GM19395 (cell line): ENCODE measurements at regions not wholly inside any gene's neighbourhood (a gene's known extent, or its start where the extent isn't known, plus 50 kb on each side); places are given as distances from the start of the nearest gene placed in this dataset.
"Not testable (repeated sequence)": the region's sequence is repeated elsewhere in the genome, so short reads cannot be mapped to it uniquely, and the experiment has no call there.

Experiments
- ATAC-seq: cut with Tn5 transposase; IDR thresholded peaks from one replicate; pipeline ENCODE4 v1.9.1; 2021; ENCODE audit warnings: mild to moderate bottlenecking, moderate library complexity; ENCODE audit not compliant: unreplicated experiment

DNA sequence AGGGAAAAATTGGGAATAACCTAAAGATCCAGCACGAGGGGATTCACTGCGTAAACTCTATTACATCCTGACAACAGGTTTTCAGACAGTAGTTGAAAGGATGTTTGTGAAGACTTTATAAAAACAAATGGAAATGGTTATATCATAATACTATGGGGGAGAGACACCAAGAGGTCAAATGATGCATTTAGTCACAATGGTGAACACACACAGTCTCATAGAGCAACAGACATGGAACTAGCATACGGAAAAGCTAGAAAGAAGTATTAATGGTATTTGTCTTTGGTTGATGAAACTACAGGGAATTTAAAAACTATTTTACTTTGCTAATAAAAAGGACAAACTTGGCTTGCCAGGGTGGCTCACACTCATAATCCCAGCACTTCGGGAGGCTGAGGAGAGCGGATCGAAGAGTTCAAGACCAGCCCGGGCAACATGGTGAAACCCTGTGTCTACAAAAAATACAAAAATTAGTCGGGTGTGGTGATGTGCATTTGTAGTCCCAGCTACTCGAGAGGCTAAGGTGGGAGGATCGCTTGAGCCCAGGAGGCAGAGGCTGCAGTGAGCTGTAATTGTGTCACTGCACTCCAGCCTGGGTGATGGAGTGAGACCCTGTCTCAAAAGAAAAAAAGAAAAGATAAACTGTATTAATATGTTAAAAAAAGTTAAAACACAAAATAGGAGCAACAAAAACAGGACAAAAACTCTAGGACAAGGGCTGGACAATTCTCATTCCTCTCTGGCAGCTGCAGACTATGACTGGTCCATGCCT, 94.8 kb downstream of the MYCN start:
- no peak for ATAC-seq

DNA sequence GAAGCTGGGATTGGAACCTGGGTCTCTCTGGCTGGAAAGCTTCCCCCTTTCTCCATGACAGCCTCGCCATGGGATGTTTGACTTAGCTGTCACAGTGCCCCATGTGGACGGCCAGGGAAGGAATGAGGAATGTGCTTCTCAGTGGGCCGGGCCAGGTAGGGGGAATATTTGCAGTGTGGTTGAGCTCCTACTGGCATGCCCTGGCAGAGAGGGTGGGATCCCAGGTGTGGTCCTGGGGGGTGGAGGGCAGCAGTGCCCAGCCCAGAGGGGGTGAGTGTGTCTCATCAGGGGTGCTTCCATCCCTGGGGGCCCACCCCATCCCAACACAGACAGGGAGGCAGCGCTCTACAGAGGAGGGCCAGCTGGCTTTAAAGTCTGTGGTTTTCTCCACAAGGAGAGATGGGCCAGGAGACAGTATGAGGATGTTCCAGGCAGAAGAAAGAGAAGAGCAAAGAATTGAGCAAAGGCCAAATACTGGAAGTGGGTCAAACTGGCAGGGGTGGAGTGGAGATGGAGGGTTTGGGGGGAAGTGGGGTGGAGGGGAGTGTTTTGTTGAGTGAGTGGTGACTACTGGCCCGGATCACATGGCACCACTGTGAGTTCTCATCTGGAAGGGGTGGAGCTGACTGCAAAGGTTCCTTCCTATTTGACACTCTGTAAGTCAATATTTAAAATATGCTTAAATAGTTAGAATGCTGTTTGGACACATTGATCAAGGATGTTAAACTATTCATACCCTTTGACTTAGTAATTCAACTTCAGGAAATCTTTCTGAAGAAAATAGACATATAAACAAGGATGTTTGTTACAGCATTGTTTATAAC, 94.0 kb downstream of the MYCN start:
- no peak for ATAC-seq

DNA sequence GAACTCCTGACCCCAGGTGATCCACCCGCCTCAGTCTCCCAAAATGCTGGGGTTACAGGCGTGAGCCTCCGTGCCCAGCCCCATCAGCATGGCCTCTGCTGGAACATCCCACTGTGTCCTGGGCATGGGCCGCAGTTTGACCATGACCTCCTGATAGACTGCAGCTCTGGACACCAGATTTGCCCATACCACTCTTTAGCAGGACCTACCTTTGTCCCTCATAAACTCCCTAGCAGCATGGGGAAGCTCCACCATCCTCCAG, 92.6 kb downstream of the MYCN start:
- no peak for ATAC-seq

DNA sequence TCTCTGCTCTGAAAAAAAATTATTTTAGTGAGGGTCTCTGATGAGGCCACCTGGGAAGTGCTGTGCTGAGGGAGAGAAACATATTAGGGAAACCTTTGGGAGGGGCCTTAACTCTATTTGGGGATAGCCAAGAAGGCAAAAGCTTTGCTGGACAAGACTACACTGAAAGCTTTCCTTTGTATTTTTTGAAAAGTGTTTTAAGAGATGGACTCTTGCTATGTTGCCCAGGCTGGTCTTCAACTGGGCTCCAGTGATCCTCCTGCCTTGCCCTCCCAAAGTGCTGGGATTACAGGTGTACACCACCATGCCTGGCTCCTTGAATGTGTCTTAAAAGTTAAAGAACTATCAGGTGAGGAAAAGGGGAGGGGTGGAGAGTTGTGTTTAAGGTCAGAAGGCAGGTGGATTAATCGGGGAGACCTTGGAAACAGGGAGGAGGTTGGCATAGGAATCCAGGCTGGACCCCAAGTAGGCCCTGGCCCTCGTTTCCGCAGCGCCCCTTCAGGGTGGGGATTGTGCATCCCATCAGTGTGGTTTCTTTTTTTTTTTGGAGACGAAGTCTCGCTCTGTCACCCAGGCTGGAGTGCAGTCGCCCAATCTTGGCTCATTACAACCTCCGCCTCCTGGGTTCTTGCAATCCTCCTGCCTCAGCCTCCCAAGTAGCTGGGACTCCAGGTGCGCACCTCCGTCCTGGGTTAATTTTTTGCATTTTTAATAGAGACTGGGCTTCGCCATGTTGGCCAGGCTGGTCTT, 92.1 kb downstream of the MYCN start:
- no peak for ATAC-seq

DNA sequence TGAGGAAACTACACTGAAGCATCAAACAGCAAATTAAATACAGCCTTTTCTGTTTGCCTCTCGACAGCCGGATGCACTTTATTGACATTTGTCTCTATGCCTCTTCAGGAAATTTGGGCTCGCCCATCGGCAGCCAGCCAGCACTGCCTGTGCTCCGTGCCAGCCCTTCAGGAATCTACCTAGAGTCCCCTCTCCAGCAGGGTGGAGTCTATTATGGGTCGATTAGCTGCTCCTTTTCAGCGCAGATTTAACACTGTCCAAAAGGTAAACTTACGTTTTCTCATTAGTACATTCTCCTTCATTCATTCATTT, 91.5 kb downstream of the MYCN start:
- ATAC-seq: no peak

DNA sequence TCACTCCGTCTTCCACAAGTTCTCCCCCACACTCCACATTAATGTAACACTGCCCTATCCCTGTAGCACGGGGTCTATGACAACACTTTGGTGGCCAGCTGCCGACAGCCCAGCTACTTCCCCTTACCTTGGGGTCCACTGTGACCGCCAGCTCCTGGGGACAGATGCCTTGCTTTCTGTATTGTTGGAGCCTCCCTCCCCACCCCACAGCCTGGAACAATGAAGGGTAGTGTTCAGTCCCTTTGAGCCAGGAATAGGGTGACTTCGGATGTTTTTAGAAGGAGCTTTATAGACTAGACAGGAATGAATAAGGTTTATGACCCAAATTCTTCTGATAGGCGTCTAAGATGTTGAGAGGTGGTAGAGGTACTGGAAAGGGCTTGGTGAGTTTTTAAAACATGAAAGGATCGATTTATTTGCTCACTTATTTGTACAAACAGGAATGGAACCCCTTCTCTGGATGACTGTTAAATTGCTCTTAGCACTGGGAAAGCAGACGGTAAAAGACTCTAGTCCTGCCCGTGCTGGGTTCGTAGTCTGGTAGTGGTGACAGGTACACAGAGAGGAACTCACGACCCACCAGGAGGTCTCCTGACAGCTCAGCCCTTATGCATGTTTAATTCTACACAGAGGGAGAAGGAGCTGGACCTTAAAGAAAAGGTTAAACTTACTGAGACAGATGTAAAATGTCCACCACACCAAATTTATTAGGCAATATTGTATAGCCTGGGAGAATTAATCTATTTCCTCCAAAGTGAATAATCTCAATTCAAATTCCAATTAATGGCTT, 90.9 kb downstream of the MYCN start:
- ATAC-seq: no peak

- ATAC-seq: no peak
Observed at GRCh38 chr2:16030206-16031057, 90.1 kb downstream of the MYCN start.

DNA sequence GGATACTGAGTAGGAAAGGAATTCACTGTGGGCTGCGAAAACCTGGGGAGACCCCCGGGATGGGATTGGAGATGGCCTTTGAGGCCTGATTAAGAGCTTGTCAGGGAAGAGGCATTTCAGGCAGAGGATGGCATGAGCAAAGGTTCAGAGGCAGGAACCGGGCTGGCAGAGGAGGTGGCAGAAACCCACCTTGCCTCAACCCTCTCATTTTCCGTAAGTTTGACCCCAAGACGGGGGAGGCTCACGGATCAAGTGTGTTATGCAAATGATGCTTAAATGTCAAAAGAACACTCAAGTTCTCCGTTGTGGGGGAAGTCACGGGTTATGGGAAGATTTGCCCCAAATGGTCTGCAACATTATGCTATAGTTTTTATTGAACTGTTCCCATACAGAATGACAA, 88.3 kb downstream of the MYCN start:
- ATAC-seq: no peak

GRCh38 chr2:16026816-16027501, 86.6 kb downstream of the MYCN start:
- ATAC-seq: no peak

GRCh38 chr2:16025876-16026640, 85.7 kb downstream of the MYCN start:
- no peak for ATAC-seq

DNA sequence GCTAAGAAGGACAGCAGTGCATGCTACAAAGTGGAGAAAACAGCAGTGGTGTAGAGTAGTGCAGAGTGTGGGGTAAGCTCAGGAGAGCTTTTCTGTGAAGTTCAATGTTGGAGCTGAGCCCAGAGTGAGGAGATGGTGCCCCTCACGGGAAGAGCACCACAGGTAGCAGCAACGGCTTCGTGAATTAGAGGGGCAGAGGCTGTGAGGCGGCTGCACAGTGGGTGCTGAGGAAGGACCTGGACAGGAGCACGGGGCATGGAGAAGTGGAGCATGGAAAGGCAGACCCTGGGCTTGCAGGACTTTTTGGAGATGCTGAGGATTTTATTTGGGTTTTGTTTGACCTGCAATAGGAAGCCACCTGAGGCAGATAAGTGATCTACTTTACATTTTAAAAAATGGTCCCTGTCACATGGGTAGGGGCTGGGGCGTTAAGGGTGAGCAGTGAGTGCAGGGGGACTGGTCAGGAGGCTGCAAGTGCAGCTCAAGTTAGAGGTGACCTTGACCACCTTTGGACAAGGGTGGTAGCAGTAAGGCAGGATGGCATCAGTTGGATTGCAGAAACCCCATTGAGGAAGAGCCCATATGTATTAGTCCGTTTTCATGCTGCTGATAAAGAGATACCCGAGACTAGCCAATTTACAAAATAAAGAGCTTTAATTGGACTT, 85.0 kb downstream of the MYCN start:
- no peak for ATAC-seq

GRCh38 chr2:16024628-16025027, 84.3 kb downstream of the MYCN start:
- ATAC-seq: not testable (repeated sequence)

DNA sequence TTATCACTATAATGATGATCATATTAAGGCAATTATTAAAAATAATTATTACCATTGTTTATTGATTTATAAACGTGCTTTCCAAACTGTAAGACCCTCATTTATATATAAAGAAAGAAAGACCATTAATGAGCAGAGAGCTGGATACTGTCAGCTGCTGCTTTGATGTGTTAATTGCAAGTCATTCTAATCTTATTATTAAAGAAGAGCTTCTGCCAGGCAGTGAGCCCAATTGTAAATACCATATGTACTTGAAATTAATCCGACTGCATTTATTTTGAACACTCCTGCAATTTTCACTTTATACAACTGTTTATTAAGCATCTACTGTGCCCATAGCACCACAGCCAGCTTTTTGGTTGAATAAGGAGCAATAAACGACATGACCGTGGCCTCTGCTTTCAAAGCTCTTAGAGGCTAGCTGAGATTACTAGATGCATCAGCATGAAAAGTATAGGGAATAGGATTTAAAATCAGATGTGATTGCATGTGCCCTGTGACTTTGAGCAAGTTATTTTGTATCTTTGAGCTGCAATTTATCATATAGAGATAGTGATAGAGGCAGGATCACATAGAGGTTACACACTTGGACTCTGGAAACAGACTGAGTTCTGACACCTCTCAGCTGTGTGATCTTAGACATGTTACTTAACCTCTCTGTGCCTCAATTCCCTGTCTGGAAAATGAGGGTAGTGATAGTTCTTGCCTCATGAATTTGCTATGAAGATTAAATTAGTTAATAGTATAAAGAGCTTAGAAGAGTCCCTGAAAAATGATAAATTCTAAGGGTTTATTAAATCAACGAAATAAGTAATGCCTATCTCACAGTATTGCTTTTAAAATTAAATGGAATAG, 83.4 kb downstream of the MYCN start:
- ATAC-seq: no peak

DNA sequence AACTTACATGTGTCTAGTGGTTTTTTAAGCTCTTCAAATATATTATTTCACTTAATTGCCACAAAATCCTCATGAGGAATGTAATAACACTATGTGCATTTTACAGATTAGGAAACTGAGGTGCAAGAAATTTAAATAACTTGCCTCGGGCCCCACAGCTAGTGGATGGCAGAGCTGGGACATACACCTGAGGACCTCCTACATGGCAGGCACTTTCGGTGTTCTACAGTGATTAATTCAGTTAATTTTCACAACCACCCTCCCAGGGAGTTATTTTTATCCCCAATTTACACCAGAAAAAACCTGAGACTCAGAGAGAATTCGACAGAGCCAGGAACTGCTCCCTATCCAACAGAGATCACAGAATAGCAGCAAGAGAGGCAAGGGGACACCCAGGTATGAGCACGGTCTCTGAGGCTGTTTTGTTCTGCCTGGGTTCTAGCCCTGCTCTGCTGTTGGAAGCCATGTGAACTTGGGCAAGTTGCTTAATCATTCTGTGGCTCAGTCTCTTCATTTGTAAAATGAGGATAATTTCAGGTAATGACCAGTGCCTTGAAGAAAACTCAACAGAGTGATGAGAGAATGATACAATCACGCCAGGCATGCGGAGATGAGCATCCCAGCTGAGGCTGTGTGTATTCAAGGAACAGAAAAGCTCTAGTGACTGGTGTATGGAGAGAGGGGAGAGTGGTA, 82.3 kb downstream of the MYCN start:
- ATAC-seq: no peak

DNA sequence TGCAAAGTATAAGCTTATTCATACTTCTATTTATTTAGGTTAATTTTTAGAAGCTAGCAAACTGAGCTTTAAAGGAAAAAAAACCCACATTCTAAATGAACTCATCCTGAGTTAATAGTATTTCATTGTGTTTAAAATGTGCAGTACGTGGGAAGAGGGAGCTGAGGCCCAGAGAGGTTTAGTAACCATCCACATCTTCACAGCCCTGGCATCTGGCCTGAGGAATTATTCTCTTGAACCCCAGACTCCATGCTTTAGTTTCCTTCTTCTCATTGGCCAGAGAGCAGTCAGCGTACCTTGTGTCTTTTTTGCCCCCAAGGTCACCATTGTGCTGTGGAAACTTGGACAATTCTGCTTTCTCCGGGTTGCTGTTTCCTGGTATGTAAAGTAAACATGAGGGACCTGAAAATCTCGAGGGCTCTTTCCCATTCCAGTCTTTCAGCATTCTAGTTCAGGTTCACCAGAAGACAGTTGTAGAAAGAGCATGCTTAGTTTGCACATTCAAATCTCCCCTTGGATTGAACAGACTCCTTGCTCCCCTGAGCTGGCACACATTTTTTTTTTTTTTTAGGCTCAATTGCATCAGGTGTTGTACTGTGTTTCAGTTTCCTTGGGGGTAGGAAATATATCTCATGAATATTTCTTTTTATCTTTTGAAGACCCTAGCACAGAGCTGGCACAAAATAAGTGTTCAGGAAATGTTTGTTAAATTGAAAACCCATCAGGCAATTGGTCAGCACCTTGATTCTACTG, 81.4 kb downstream of the MYCN start:
- no peak for ATAC-seq

- no peak for ATAC-seq
Observed at GRCh38 chr2:16020389-16021008, 80.1 kb downstream of the MYCN start.
